Spleen (tissue), 7 donors: ENCODE measurements at regions not wholly inside any gene's neighbourhood (a gene's known extent, or its start where the extent isn't known, plus 50 kb on each side); places are given as distances from the start of the nearest gene placed in this dataset.

ENCODE experiments used
- CTCF ChIP-seq, 11 experiments: fragments of 200-600 bp in 7 of 11; fragments of 450-650 bp in 4 of 11; sonication (generic) in 4 of 11; IDR thresholded peaks in 8 of 11; conservative IDR thresholded peaks in 3 of 11; 1 replicate in 7 of 11; 2 replicates in 4 of 11; pipeline versions ENCODE4 v1.4.0 to v1.8.0; 2016 to 2021; ENCODE audit warnings: antibody characterized with exemption in 11 of 11, inconsistent platforms in 4 of 11, mild to moderate bottlenecking in 1 of 11
- POLR2A ChIP-seq, 3 donors: fragments of 450-650 bp; IDR thresholded peaks; one replicate each; pipeline ENCODE4 v1.5.1; 2017; ENCODE audit warnings: antibody characterized with exemption in 3 of 3, mild to moderate bottlenecking in 1 of 3
- donor health status: DM: no; HTN: no; CAD: no; lungs with moderate emphysema.
- donor health status: DM: no; HTN: no; CAD: no.
- donor health status: DM: no; HTN: no; CAD: no.

GRCh38 chr12:33519566-33519965 is 79.9 kb upstream of the SYT10 start:
- no peak for TF ChIP-seq CTCF (IDR thresholded peaks at IDR 0.05 in 8 of 11, conservative IDR thresholded peaks at IDR 0.05 in 3 of 11)
- TF ChIP-seq POLR2A (IDR thresholded peaks at IDR 0.05) = no peak
